WTC11 (cell line): ENCODE measurements at regions not wholly inside any gene's neighbourhood (a gene's known extent, or its start where the extent isn't known, plus 50 kb on each side); places are given as distances from the start of the nearest gene placed in this dataset.

Experiments
- FOXK1 ChIP-seq: sonication (generic); formaldehyde crosslinking; IDR thresholded peaks from 2 replicates; pipeline ENCODE4 v1.8.0; 2022; ENCODE audit warnings: mild to moderate bottlenecking, moderate library complexity, missing genetic modification reagents
- KAT7 ChIP-seq: sonication (generic); formaldehyde crosslinking; IDR thresholded peaks from 2 replicates; pipeline ENCODE4 v1.8.1; 2023; ENCODE audit warnings: missing genetic modification reagents, mild to moderate bottlenecking, borderline replicate concordance
- MYBL2 ChIP-seq: sonication (generic); formaldehyde crosslinking; IDR thresholded peaks from 2 replicates; pipeline ENCODE4 v1.8.1; 2023; ENCODE audit warnings: mild to moderate bottlenecking, moderate library complexity, missing genetic modification reagents
- ZBTB21 ChIP-seq: sonication (generic); formaldehyde crosslinking; IDR thresholded peaks from 2 replicates; pipeline ENCODE4 v1.8.1; 2023; ENCODE audit warnings: mild to moderate bottlenecking, missing genetic modification reagents, borderline replicate concordance
- TF ChIP-seq, protein P1 (sequence below): fragments of 200-600 bp; IDR thresholded peaks from 2 replicates; pipeline ENCODE4 v1.8.0; 2022; ENCODE audit warnings: antibody characterized with exemption
- TF ChIP-seq, protein P2 (sequence below): sonication (generic); formaldehyde crosslinking; IDR thresholded peaks from 2 replicates; pipeline ENCODE4 v1.8.1; 2023; ENCODE audit warnings: mild to moderate bottlenecking, missing genetic modification reagents, moderate library complexity
- TF ChIP-seq, protein P3 (sequence below): sonication (generic); formaldehyde crosslinking; IDR thresholded peaks from 2 replicates; pipeline ENCODE4 v1.8.1; 2023; ENCODE audit warnings: mild to moderate bottlenecking, moderate library complexity, missing genetic modification reagents
- TF ChIP-seq, protein P4 (sequence below): sonication (generic); formaldehyde crosslinking; IDR thresholded peaks from 2 replicates; pipeline ENCODE4 v1.8.0; 2022; ENCODE audit warnings: mild to moderate bottlenecking, missing genetic modification reagents

DNA sequence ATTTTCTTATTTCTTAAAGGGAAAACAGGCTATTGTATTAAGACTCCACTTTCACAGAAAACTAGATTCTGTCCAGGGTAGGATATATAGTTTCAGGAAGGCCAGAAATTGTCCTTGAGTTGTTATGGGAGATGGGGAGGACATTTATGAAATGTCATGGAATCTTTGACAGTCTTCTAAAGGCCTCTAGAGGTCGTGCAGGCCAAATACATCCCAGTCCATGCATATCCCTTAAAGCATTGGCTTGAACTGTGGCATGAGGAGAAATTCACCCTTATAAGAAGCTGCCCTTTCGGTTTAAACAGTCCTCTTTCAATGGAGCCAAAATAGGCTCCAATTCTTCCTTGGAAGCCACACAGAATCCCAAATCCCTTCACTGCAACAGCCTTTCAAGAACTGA, 183.6 kb upstream of the NOCT start:
- TF ChIP-seq, protein P1, sequence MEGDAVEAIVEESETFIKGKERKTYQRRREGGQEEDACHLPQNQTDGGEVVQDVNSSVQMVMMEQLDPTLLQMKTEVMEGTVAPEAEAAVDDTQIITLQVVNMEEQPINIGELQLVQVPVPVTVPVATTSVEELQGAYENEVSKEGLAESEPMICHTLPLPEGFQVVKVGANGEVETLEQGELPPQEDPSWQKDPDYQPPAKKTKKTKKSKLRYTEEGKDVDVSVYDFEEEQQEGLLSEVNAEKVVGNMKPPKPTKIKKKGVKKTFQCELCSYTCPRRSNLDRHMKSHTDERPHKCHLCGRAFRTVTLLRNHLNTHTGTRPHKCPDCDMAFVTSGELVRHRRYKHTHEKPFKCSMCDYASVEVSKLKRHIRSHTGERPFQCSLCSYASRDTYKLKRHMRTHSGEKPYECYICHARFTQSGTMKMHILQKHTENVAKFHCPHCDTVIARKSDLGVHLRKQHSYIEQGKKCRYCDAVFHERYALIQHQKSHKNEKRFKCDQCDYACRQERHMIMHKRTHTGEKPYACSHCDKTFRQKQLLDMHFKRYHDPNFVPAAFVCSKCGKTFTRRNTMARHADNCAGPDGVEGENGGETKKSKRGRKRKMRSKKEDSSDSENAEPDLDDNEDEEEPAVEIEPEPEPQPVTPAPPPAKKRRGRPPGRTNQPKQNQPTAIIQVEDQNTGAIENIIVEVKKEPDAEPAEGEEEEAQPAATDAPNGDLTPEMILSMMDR: no peak
- no peak for TF ChIP-seq ZBTB21 (CRISPR knock-in tag)
- TF ChIP-seq MYBL2: no peak
- TF ChIP-seq, protein P2, sequence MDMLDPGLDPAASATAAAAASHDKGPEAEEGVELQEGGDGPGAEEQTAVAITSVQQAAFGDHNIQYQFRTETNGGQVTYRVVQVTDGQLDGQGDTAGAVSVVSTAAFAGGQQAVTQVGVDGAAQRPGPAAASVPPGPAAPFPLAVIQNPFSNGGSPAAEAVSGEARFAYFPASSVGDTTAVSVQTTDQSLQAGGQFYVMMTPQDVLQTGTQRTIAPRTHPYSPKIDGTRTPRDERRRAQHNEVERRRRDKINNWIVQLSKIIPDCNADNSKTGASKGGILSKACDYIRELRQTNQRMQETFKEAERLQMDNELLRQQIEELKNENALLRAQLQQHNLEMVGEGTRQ (CRISPR knock-in tag): no peak
- TF ChIP-seq, protein P3, sequence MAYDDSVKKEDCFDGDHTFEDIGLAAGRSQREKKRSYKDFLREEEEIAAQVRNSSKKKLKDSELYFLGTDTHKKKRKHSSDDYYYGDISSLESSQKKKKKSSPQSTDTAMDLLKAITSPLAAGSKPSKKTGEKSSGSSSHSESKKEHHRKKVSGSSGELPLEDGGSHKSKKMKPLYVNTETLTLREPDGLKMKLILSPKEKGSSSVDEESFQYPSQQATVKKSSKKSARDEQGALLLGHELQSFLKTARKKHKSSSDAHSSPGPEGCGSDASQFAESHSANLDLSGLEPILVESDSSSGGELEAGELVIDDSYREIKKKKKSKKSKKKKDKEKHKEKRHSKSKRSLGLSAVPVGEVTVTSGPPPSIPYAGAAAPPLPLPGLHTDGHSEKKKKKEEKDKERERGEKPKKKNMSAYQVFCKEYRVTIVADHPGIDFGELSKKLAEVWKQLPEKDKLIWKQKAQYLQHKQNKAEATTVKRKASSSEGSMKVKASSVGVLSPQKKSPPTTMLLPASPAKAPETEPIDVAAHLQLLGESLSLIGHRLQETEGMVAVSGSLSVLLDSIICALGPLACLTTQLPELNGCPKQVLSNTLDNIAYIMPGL (CRISPR knock-in tag): no peak
- TF ChIP-seq KAT7 (CRISPR knock-in tag): no peak
- TF ChIP-seq, protein P4, sequence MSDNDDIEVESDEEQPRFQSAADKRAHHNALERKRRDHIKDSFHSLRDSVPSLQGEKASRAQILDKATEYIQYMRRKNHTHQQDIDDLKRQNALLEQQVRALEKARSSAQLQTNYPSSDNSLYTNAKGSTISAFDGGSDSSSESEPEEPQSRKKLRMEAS (CRISPR knock-in tag): no peak
- TF ChIP-seq FOXK1 (CRISPR knock-in tag): no peak
